ENCODE measurements at regions not wholly inside any gene's neighbourhood (a gene's known extent, or its start where the extent isn't known, plus 50 kb on each side); places are given as distances from the start of the nearest gene placed in this dataset.

GRCh38 chr11:45045683-45046471, 95.2 kb upstream of the TP53I11 start:
- TF ChIP-seq REST (IDR thresholded peaks at IDR 0.05; ENCODE audit: low read depth), result no peak
- no peak for TF ChIP-seq CREB1 (IDR thresholded peaks at IDR 0.05; ENCODE audit: low read depth)
- no peak for TF ChIP-seq TAF1 (IDR thresholded peaks at IDR 0.05; ENCODE audit: low read depth)
- TF ChIP-seq TEAD4 (IDR thresholded peaks at IDR 0.05), result no peak
- TF ChIP-seq EGR1 (IDR thresholded peaks at IDR 0.05), result no peak
- no peak for TF ChIP-seq NFIC (IDR thresholded peaks at IDR 0.05)
- no peak for TF ChIP-seq YY1 (IDR thresholded peaks at IDR 0.05; ENCODE audit: low read depth)
- no peak for TF ChIP-seq ZBTB7A (IDR thresholded peaks at IDR 0.05; ENCODE audit: low read depth)
- TF ChIP-seq RAD21 (IDR thresholded peaks at IDR 0.05; ENCODE audit: low read depth), result no peak

- TF ChIP-seq TEAD4 (IDR thresholded peaks at IDR 0.05) (no peak), EGR1 (IDR thresholded peaks at IDR 0.05) (no peak), CEBPB (IDR thresholded peaks at IDR 0.05) (no peak), RAD21 (IDR thresholded peaks at IDR 0.05; ENCODE audit: low read depth) (no peak), MAX (IDR thresholded peaks at IDR 0.05) (no peak), ZBTB7A (IDR thresholded peaks at IDR 0.05; ENCODE audit: low read depth) (no peak), NFIC (IDR thresholded peaks at IDR 0.05) (no peak), FOXM1 (IDR thresholded peaks at IDR 0.05; ENCODE audit: borderline replicate concordance, low read depth) (no peak), TAF1 (IDR thresholded peaks at IDR 0.05; ENCODE audit: low read depth) (no peak), TCF12 (IDR thresholded peaks at IDR 0.05; ENCODE audit: low read depth) (no peak), REST (IDR thresholded peaks at IDR 0.05; ENCODE audit: low read depth) (no peak), EP300 (IDR thresholded peaks at IDR 0.05; ENCODE audit: borderline replicate concordance) (no peak), CREB1 (IDR thresholded peaks at IDR 0.05; ENCODE audit: low read depth) (no peak), YY1 (IDR thresholded peaks at IDR 0.05; ENCODE audit: low read depth) (no peak), USF1 (IDR thresholded peaks at IDR 0.05) (no peak)
These were observed 97.7 kb upstream of the TP53I11 start for GRCh38 chr11:45048313-45048841.

GRCh38 chr11:45048870-45049691, 97.4 kb upstream of the PRDM11 start:
- TF ChIP-seq REST (IDR thresholded peaks at IDR 0.05; ENCODE audit: low read depth) (no peak), TCF12 (IDR thresholded peaks at IDR 0.05; ENCODE audit: low read depth) (no peak), MAX (IDR thresholded peaks at IDR 0.05) (no peak), TAF1 (IDR thresholded peaks at IDR 0.05; ENCODE audit: low read depth) (no peak), EGR1 (IDR thresholded peaks at IDR 0.05) (no peak), CREB1 (IDR thresholded peaks at IDR 0.05; ENCODE audit: low read depth) (no peak), TEAD4 (IDR thresholded peaks at IDR 0.05) (no peak), EP300 (IDR thresholded peaks at IDR 0.05; ENCODE audit: borderline replicate concordance) (no peak), YY1 (IDR thresholded peaks at IDR 0.05; ENCODE audit: low read depth) (no peak), CEBPB (IDR thresholded peaks at IDR 0.05) (no peak), ZBTB7A (IDR thresholded peaks at IDR 0.05; ENCODE audit: low read depth) (no peak), FOXM1 (IDR thresholded peaks at IDR 0.05; ENCODE audit: borderline replicate concordance, low read depth) (no peak), USF1 (IDR thresholded peaks at IDR 0.05) (no peak), RAD21 (IDR thresholded peaks at IDR 0.05; ENCODE audit: low read depth) (no peak)

All from Ishikawa (cell line).